HFF-Myc (cell line): ENCODE measurements at regions not wholly inside any gene's neighbourhood (a gene's known extent, or its start where the extent isn't known, plus 50 kb on each side); places are given as distances from the start of the nearest gene placed in this dataset.
"Not testable (repeated sequence)": the region's sequence is repeated elsewhere in the genome, so short reads cannot be mapped to it uniquely, and the experiment has no call there.

Experiments
- DNase-seq: peaks from one replicate; pipeline ENCODE4 v3.0.0-alpha.2; 2011; ENCODE audit warnings: low read depth; ENCODE audit errors: extremely low read depth
- H3K4me3 ChIP-seq: replicated peaks from 2 replicates; pipeline ENCODE4 v1.5.1; 2011; ENCODE audit warnings: low read depth, mild to moderate bottlenecking, control low read depth, low read length
- TF ChIP-seq, protein P1 (sequence below): IDR thresholded peaks from 2 replicates; pipeline ENCODE4 v1.5.1; 2012; ENCODE audit warnings: mild to moderate bottlenecking, low read depth, low read length, control low read depth; ENCODE audit errors: missing control alignments

DNA sequence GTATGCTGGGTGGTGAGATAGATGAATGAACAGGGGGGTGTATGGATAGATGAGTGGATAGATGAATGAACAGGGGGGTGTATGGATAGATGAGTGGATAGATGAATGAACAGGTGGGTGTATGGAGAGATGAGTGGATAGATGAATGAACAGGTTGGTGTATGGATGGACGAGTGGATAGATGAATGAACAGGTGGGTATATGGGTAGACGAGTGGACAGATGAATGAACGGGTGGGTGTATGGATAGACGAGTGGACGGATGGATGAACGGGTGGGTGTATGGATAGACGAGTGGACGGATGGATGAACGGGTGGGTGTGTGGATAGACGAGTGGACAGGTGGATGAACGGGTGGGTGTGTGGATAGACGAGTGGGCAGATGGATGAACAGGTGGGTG is 110.3 kb upstream of the ZNF469 start:
- H3K4me3 ChIP-seq, DNase-seq: not testable (repeated sequence)

DNA sequence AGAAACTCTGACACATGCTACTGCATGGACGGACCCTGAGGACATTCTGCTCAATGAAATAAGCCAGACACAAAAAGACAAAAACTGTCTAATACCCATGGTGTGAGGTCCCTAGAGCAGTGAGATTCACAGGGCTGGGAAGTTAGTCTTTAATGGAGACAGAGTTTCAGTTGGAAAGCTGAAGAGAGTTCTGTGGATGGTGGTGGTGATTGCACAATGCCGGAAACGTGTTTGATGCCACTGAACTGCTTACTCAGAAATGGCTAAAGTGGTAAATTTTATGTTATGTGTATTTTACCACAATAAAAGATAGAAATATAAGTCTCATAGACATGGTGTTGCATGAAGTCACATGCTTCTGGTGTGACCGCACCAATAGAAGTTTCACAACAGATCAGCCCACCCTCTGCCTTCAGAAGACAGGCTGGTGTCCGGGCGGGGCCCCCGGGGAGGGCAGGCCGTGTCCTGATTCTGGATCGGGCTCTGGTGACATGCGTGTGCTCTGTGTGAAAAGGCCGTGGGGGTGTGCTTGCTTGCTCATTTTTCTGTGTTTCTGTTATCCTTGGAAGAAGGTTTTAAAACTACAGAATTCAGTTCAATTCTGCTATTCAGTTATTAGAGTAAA is 108.5 kb upstream of the ZNF469 start:
- H3K4me3 ChIP-seq, DNase-seq: not testable (repeated sequence)

DNA sequence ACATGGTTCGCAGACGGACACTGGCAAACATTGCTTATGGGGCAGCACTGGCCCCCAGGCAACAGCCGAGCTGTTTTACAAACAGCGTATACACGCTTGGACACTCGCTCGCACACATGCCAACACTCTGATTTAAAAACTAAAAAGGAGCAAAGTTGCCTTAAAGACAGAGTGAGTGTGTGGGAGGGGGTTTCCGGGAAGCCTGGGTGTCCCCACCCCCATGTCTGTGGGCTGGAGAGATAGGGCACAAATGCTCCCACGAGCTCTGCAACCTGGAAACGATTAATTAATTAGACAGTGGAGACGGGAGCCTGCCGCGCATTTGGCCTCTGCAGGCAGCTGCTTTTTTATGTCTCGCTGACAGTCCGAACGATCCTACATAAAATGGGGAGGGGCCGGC is 107.9 kb upstream of the ZNF469 start:
- DNase-seq: no peak
- no peak overlapping the region for H3K4me3 ChIP-seq
- TF ChIP-seq, protein P1, sequence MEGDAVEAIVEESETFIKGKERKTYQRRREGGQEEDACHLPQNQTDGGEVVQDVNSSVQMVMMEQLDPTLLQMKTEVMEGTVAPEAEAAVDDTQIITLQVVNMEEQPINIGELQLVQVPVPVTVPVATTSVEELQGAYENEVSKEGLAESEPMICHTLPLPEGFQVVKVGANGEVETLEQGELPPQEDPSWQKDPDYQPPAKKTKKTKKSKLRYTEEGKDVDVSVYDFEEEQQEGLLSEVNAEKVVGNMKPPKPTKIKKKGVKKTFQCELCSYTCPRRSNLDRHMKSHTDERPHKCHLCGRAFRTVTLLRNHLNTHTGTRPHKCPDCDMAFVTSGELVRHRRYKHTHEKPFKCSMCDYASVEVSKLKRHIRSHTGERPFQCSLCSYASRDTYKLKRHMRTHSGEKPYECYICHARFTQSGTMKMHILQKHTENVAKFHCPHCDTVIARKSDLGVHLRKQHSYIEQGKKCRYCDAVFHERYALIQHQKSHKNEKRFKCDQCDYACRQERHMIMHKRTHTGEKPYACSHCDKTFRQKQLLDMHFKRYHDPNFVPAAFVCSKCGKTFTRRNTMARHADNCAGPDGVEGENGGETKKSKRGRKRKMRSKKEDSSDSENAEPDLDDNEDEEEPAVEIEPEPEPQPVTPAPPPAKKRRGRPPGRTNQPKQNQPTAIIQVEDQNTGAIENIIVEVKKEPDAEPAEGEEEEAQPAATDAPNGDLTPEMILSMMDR: no peak

DNA sequence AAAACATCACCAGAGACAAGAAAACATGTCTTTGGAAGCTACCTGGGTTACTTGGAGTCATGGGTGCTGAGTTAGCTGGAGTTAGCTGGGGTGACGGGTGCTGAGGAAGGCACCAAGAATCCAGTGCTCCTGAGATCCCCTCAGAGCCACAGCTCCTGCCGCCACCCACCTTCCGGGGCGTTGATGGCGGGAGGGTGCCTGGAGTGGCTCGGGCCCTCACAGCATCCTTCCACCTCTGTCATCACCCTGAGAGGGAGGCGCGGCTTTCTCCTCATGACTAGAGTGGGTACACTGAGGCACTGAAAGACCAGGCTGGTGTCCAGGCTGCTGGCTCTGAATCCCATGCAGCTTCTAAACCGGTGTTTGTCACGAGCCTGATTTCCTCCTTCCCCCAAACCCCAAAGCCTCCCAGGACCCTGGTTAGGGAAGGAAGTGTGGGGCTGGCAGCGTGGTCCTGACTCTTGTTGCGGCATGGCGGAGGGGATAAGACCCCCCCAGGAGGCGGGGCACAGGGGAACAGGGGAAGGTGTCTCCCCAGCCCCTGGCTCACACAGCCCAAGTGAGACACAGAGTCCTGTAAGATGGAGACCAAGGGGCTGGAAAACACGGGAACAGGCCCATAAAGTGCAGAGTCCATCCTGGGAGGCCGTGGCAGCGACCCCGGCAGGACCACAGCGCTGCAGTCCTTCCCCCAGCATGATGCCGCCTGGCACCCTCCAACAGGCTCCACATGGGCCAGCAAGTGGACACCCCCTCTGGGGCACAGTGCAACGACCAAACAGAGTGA is 107.2 kb upstream of the ZNF469 start:
- H3K4me3 ChIP-seq, DNase-seq: not testable (repeated sequence)

DNA sequence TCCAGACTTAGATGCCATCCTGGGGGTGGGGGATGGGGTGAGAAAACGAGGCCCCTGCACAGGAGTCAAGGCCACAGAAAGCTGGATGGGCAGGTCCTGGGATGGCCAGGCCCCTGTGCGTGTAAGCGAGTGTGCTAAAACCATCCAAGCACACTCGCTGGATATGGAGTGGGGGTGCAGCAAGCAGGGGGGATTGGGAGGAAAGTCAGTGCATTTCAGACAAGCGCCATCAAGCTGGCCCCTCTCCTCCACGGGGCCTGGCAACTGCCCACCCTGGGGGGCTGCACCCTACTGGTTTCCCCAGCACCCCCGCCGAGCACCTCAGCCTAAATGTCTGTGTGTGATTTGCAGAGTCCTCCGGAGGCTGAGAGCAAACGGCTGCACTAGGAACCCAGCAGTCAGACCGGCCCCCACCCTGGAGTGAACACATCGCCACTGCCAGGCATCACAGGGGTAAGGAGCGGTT is 106.6 kb upstream of the ZNF469 start:
- not testable (repeated sequence) for H3K4me3 ChIP-seq, DNase-seq

DNA sequence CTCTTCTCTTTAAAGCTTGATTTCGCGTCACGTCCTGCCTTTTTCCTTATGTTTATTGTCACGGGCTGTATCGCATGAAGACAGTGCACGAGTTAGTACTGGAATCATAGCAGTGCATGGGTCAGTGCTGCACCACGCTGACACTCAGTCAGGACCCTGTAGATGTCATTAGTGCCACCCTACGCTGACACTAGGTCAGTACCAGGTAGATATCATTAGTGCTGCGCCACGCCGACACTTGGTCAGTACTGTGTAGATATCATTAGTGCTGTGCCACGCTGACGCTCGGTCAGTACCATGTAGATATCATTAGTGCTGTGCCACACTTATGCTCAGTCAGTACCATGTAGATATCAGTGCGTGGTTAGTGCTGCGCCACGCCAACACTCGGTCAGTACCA is 106.2 kb upstream of the ZNF469 start:
- no peak for DNase-seq
- TF ChIP-seq, protein P1: no peak
- no peak overlapping the region for H3K4me3 ChIP-seq

DNA sequence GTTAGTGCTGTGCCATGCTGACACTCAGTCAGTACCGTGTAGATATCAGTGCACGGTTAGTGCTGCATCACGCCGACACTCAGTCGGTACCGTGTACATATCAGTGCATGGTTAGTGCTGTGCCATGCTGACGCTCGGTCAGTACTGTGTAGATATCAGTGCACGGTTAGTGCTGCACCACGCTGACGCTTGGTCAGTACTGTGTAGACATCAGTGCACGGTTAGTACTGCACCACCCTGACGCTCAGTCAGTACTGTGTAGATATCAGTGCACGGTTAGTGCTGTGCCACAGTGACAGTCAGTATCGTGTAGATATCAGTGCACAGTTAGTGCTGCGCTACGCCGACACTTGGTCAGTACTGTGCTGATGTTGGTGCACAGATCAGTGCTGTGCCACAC is 102.8 kb upstream of the ZNF469 start:
- H3K4me3 ChIP-seq: no peak overlapping the region
- DNase-seq: no peak
- TF ChIP-seq, protein P1: no peak

DNA sequence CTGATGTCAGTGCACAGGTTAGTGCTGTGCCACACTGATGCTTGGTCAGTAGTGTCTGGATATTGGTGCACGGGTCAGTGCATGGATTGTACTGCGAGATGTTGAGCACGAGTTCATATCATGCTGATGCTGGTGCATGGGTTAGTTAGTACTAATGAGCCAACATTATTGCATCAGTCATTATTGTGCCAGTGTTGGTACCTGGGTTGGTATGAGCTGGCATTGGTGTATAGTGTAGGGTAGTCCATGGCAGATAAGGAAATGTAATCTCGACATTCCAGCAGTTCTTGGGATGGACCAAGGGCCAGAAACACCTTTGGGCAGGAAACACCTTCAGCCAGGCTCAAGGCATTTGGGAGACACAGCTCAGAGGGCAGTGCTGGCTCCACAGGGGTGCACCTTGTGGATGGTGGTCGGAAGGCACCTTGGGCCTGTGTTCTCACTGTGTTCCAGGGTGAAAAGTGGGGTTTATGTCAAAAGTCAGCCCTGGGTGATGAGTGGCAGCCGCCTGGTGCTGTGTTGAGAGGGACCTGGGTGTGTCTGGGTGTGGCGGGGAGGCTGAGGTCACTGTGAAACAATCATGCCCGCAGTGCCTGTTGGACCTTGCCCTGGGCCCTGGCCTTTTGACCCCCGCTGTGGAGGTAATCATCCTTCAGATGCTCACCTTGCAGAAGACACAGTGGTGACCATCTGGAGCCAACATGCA is 100.7 kb upstream of the ZNF469 start:
- no peak overlapping the region for H3K4me3 ChIP-seq
- TF ChIP-seq, protein P1: no peak
- no peak for DNase-seq
